ENCODE measurements at regions not wholly inside any gene's neighbourhood (a gene's known extent, or its start where the extent isn't known, plus 50 kb on each side); places are given as distances from the start of the nearest gene placed in this dataset.

GRCh38 chr2:71814885-71815284 is 332.8 kb downstream of the CYP26B1 start:
- TF ChIP-seq, protein P1, sequence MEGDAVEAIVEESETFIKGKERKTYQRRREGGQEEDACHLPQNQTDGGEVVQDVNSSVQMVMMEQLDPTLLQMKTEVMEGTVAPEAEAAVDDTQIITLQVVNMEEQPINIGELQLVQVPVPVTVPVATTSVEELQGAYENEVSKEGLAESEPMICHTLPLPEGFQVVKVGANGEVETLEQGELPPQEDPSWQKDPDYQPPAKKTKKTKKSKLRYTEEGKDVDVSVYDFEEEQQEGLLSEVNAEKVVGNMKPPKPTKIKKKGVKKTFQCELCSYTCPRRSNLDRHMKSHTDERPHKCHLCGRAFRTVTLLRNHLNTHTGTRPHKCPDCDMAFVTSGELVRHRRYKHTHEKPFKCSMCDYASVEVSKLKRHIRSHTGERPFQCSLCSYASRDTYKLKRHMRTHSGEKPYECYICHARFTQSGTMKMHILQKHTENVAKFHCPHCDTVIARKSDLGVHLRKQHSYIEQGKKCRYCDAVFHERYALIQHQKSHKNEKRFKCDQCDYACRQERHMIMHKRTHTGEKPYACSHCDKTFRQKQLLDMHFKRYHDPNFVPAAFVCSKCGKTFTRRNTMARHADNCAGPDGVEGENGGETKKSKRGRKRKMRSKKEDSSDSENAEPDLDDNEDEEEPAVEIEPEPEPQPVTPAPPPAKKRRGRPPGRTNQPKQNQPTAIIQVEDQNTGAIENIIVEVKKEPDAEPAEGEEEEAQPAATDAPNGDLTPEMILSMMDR (IDR thresholded peaks at IDR 0.05; ENCODE audit: low read depth, low read length, missing control alignments) = no peak
- in situ Hi-C loops (cut with HindIII; ENCODE audit: low sequenced_read_pairs) = loop anchor here (25.0 kb wide), 1 partner anchor 322 kb away; the partner anchor contains the start of gene CYP26B1
- no peak overlapping the region for H3K4me3 ChIP-seq (ENCODE audit: low read depth, low read length)
- DNase-seq (ENCODE audit: low read depth) = no peak

DNA sequence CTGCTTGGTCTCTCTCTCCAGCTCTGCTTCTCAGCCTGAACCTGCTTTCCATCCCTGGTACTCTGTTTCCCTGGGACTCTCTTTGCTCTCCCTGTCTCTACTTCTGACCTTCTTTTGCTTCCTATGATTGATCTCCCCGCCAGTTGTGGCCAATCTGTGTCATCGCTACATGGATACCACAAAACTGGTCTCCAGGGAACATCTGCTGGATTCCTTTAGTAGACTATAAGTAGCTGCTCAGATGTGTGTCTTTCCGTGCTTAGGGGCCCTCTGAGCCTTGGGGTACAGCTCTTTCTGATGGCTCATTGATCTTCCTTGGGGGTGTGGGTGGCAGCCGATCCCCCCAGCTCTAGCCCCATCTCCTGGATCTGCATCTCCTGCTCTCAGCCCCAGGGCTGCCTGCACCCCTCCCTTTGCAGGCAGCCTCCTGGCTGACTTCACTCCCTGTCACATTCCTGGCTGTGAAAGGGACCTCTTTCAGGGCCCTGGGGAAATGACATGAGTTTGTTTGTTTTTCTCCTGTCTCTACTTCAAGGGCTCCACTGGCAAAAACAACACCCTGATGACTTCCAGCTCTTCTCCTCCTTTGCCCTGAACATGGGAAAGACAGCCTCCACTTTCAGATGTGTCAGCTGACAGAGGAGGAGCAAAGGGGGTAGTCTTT is 333.7 kb downstream of the CYP26B1 start:
- DNase-seq (ENCODE audit: low read depth) = no peak
- no peak overlapping the region for H3K4me3 ChIP-seq (ENCODE audit: low read depth, low read length)
- in situ Hi-C loops (cut with HindIII; ENCODE audit: low sequenced_read_pairs) = loop anchor here (25.0 kb wide), 1 partner anchor 323 kb away; the partner anchor contains the start of gene CYP26B1
- TF ChIP-seq, protein P1 (IDR thresholded peaks at IDR 0.05; ENCODE audit: low read depth, low read length, missing control alignments) = no peak

- in situ Hi-C loops (cut with HindIII; ENCODE audit: low sequenced_read_pairs) = loop anchor here (25.0 kb wide), 1 partner anchor 324 kb away; the partner anchor contains the start of gene CYP26B1
- H3K4me3 ChIP-seq (ENCODE audit: low read depth, low read length) = no peak overlapping the region
- DNase-seq (ENCODE audit: low read depth) = no peak
- TF ChIP-seq, protein P1 (IDR thresholded peaks at IDR 0.05; ENCODE audit: low read depth, low read length, missing control alignments) = no peak
Observed at GRCh38 chr2:71813315-71813714, 334.3 kb downstream of the CYP26B1 start.

GRCh38 chr2:71812736-71813135 is 334.9 kb downstream of the CYP26B1 start:
- TF ChIP-seq, protein P1 (IDR thresholded peaks at IDR 0.05; ENCODE audit: low read depth, low read length, missing control alignments) = no peak
- no peak for DNase-seq (ENCODE audit: low read depth)
- in situ Hi-C loops (cut with HindIII; ENCODE audit: low sequenced_read_pairs) = loop anchor here (25.0 kb wide), 1 partner anchor 325 kb away; the partner anchor contains the start of gene CYP26B1

GRCh38 chr2:71811726-71812125 is 335.9 kb downstream of the CYP26B1 start:
- in situ Hi-C loops (cut with HindIII; ENCODE audit: low sequenced_read_pairs) = loop anchor here (25.0 kb wide), 1 partner anchor 326 kb away; the partner anchor contains the start of gene CYP26B1
- TF ChIP-seq, protein P1 (IDR thresholded peaks at IDR 0.05; ENCODE audit: low read depth, low read length, missing control alignments) = no peak
- no peak for DNase-seq (ENCODE audit: low read depth)

More at GRCh38 chr2:71812736-71813135, 334.9 kb downstream of the CYP26B1 start:
- no peak overlapping the region for H3K4me3 ChIP-seq (ENCODE audit: low read depth, low read length)

GRCh38 chr2:71811157-71811556 is 336.5 kb downstream of the CYP26B1 start:
- TF ChIP-seq, protein P1 (IDR thresholded peaks at IDR 0.05; ENCODE audit: low read depth, low read length, missing control alignments) = no peak
- no peak for DNase-seq (ENCODE audit: low read depth)
- in situ Hi-C loops (cut with HindIII; ENCODE audit: low sequenced_read_pairs) = loop anchor here (25.0 kb wide), 1 partner anchor 326 kb away; the partner anchor contains the start of gene CYP26B1
- H3K4me3 ChIP-seq (ENCODE audit: low read depth, low read length) = no peak overlapping the region

More at GRCh38 chr2:71811726-71812125, 335.9 kb downstream of the CYP26B1 start:
- H3K4me3 ChIP-seq (ENCODE audit: low read depth, low read length) = no peak overlapping the region
